Frontal cortex (tissue), 3 donors: ENCODE measurements at regions not wholly inside any gene's neighbourhood (a gene's known extent, or its start where the extent isn't known, plus 50 kb on each side); places are given as distances from the start of the nearest gene placed in this dataset.

Experiments
- DNase-seq, 2 donors: peaks; one replicate each; pipeline ENCODE4 v3.0.0; 2012; ENCODE audit warnings: low spot score in 2 of 2
- FAIRE-seq: peaks from 2 replicates; lab custom pipeline; 2012; peaks lifted over from hg19 to GRCh38; lab: Jason Lieb, UNC
- donor health status: control.
- donor health status: control.
- donor health status: control.

- no peak for DNase-seq
- no peak for FAIRE-seq
Measured at GRCh38 chr1:82710091-82710490, 909.4 kb downstream of the ADGRL2 start.

- no peak for DNase-seq
- no peak for FAIRE-seq
Measured at GRCh38 chr1:82707681-82708080, 906.9 kb downstream of the ADGRL2 start.

- DNase-seq (no peak), FAIRE-seq (no peak)
Measured at GRCh38 chr1:82706741-82707140, 906.0 kb downstream of the ADGRL2 start.

- DNase-seq (no peak), FAIRE-seq (no peak)
Measured at GRCh38 chr1:82704966-82705365, 904.2 kb downstream of the ADGRL2 start.

GRCh38 chr1:82704393-82704792 is 903.7 kb downstream of the ADGRL2 start:
- DNase-seq: no peak
- FAIRE-seq: no peak

GRCh38 chr1:82703951-82704350 is 903.2 kb downstream of the ADGRL2 start:
- no peak for FAIRE-seq

GRCh38 chr1:82700476-82700875 is 899.7 kb downstream of the ADGRL2 start:
- DNase-seq: no peak
- no peak for FAIRE-seq

More at GRCh38 chr1:82703951-82704350, 903.2 kb downstream of the ADGRL2 start:
- DNase-seq: no peak

- no peak for FAIRE-seq
- DNase-seq: no peak
Measured at GRCh38 chr1:82697965-82698364, 897.2 kb downstream of the ADGRL2 start.

GRCh38 chr1:82695443-82695842 is 894.7 kb downstream of the ADGRL2 start:
- FAIRE-seq (no peak), DNase-seq (no peak)

- no peak for DNase-seq
- FAIRE-seq: no peak
Measured at GRCh38 chr1:82690411-82690810, 889.7 kb downstream of the ADGRL2 start.

GRCh38 chr1:82689217-82689616 is 888.5 kb downstream of the ADGRL2 start:
- FAIRE-seq (no peak), DNase-seq (no peak)

- FAIRE-seq: no peak
- no peak for DNase-seq
Measured at GRCh38 chr1:82686774-82687173, 886.0 kb downstream of the ADGRL2 start.

- DNase-seq (no peak), FAIRE-seq (no peak)
Measured at GRCh38 chr1:82646888-82647287, 846.2 kb downstream of the ADGRL2 start.

- FAIRE-seq: no peak
Measured at GRCh38 chr1:82646336-82646735, 845.6 kb downstream of the ADGRL2 start.

GRCh38 chr1:82644186-82644915 is 843.6 kb downstream of the ADGRL2 start:
- DNase-seq: no peak
- FAIRE-seq: no peak

More at GRCh38 chr1:82646336-82646735, 845.6 kb downstream of the ADGRL2 start:
- no peak for DNase-seq

- DNase-seq (no peak), FAIRE-seq (no peak)
Measured at GRCh38 chr1:82640352-82640751, 839.6 kb downstream of the ADGRL2 start.

GRCh38 chr1:82634266-82634665 is 833.5 kb downstream of the ADGRL2 start:
- no peak for FAIRE-seq
- no peak for DNase-seq

- FAIRE-seq (no peak), DNase-seq (no peak)
Measured at GRCh38 chr1:82632155-82632554, 831.4 kb downstream of the ADGRL2 start.

- no peak for FAIRE-seq
Measured at GRCh38 chr1:82628887-82629286, 828.2 kb downstream of the ADGRL2 start.

GRCh38 chr1:82625537-82625936 is 824.8 kb downstream of the ADGRL2 start:
- DNase-seq (no peak), FAIRE-seq (no peak)

More at GRCh38 chr1:82628887-82629286, 828.2 kb downstream of the ADGRL2 start:
- no peak for DNase-seq

- no peak for DNase-seq
- no peak for FAIRE-seq
Measured at GRCh38 chr1:82621076-82621475, 820.3 kb downstream of the ADGRL2 start.

GRCh38 chr1:82614090-82614489 is 813.4 kb downstream of the ADGRL2 start:
- DNase-seq: no peak
- FAIRE-seq: no peak
